ENCODE measurements at regions not wholly inside any gene's neighbourhood (a gene's known extent, or its start where the extent isn't known, plus 50 kb on each side); places are given as distances from the start of the nearest gene placed in this dataset.

GRCh38 chr13:86098511-86098910, 299.3 kb upstream of the SLITRK6 start:
- TF ChIP-seq CTCF (conservative IDR thresholded peaks at IDR 0.05; ENCODE audit: low read depth, low read length): no peak
- H3K4me3 ChIP-seq (ENCODE audit: low read depth, low read length): no peak overlapping the region
- no peak for DNase-seq (ENCODE audit: low read depth)

DNA sequence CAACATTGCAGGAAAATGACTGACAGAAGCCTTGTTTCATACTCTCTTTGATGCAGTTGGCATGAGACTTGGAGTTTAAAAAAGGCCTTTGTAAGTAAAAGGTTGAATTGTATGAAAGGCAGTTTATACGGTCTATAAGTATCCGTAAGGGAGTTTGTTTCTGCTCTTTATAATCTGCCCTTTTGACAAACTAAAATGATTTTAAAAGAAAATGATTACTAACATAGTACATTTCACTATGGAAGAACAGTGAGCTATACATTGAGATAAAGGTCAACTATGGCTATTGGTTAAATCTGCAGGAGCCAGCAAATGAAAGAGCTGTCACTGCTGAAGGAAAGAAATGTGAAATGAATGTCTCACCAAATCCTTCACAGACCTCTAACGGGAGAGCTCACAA, 296.1 kb upstream of the SLITRK6 start:
- DNase-seq (ENCODE audit: low read depth): no peak
- TF ChIP-seq CTCF (conservative IDR thresholded peaks at IDR 0.05; ENCODE audit: low read depth, low read length): no peak
- no peak overlapping the region for H3K4me3 ChIP-seq (ENCODE audit: low read depth, low read length)

DNA sequence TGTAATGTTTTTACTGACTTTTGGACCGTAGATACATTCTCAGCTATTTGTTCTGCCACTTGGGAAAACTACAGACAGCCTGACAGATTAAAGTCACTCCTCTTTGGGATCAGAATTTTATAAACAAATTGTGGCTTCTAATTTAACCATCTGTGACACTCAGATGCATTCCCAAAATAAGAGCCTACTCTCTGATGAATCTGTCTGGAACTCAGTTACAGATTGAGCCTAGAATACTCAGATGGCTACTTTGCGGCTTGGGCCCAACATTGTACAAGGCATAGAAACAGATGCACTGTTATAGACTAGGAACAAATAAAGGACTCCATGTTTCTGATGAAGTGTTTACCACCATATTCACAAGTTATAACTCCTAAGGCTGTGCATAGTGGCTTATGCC, 291.0 kb upstream of the SLITRK6 start:
- no peak for TF ChIP-seq CTCF (conservative IDR thresholded peaks at IDR 0.05; ENCODE audit: low read depth, low read length)
- H3K4me3 ChIP-seq (ENCODE audit: low read depth, low read length): no peak overlapping the region
- DNase-seq (ENCODE audit: low read depth): no peak

DNA sequence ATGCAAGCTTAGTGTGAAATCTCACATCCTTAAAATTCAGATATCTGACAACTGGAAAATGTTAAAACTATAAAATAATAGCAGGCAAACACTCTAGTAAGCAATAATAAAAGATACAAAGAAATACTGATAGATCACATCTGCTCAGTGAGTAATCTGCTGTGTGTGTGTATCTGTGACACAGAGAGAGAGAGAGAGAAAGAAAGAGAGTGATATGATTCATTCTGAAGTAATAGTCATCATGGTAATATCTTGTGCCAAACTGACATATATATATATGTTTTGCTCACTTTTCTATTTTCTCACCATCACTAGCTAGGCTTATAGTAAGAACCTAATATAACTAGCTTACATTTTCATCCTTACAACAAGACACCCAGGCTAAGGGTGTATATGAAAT, 288.0 kb upstream of the SLITRK6 start:
- TF ChIP-seq CTCF (conservative IDR thresholded peaks at IDR 0.05; ENCODE audit: low read depth, low read length): no peak
- DNase-seq (ENCODE audit: low read depth): no peak
- H3K4me3 ChIP-seq (ENCODE audit: low read depth, low read length): no peak overlapping the region

- no peak overlapping the region for H3K4me3 ChIP-seq (ENCODE audit: low read depth, low read length)
- no peak for TF ChIP-seq CTCF (conservative IDR thresholded peaks at IDR 0.05; ENCODE audit: low read depth, low read length)
- no peak for DNase-seq (ENCODE audit: low read depth)
These were observed 286.7 kb upstream of the SLITRK6 start for GRCh38 chr13:86085890-86086289.

GRCh38 chr13:86082121-86082520, 282.9 kb upstream of the SLITRK6 start:
- no peak for DNase-seq (ENCODE audit: low read depth)
- H3K4me3 ChIP-seq (ENCODE audit: low read depth, low read length): no peak overlapping the region
- TF ChIP-seq CTCF (conservative IDR thresholded peaks at IDR 0.05; ENCODE audit: low read depth, low read length): no peak

DNA sequence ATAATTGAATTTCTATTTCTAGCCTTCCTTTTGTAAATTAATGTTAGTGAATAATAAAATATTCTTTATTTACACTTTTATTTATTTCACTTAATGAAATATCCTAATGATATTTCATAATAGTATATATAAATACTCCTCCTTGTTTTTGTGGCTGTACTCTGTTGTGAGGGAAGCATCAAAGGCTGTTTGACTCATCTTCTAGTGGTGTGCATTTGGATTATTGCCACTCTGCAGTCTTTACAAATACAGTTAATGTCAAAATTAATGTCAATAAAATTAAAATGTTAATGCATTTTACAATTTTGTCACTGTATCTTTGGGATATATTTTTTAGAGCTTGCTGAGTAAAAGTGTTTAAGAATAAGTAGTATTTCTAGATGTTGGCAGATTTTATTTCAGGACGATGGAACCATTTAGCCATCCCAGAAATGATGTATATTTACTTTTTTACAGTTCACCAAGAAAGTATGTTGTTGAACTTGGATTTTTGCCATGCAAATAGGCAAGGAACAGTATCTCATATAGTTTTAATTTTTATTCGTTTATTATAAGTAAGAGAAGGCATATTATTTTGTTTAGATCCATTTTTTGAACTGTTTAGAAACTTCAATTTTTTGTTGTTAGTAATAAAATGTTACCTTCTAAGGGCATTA, 281.2 kb upstream of the SLITRK6 start:
- no peak for DNase-seq (ENCODE audit: low read depth)
- TF ChIP-seq CTCF (conservative IDR thresholded peaks at IDR 0.05; ENCODE audit: low read depth, low read length): no peak
- H3K4me3 ChIP-seq (ENCODE audit: low read depth, low read length): no peak overlapping the region

Data from epithelial cell of proximal tubule (primary cell).